ENCODE measurements at regions not wholly inside any gene's neighbourhood (a gene's known extent, or its start where the extent isn't known, plus 50 kb on each side); places are given as distances from the start of the nearest gene placed in this dataset.
"Not testable (repeated sequence)": the region's sequence is repeated elsewhere in the genome, so short reads cannot be mapped to it uniquely, and the experiment has no call there.

GRCh38 chr15:32536507-32537172 is 56.6 kb upstream of the GOLGA8N start:
- DNase-seq: peak; percentile 68

DNA sequence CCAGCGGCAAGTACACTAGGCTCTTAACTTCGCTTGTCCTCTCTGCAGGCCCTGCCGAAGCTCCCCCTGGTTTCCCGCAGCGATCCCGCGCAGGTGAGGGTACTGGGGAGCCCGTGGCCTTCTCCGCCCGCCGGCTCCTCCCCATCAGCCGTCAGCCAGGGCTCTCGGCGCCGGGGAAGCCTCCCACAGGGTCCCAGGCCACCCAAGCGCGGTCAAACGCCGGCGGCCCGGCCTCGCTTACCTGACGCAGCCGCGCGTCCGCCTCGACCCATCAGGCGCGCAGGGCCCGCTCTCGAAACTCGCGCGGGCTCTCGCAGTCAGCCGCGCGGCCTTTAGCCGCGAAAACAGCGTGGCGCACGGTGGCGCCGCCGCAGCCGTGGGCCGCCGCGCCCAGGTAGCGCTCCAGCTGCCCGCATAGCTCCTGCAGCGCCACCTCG is 57.2 kb upstream of the GOLGA8N start:
- DNase-seq: not testable (repeated sequence)

GRCh38 chr15:32535150-32535898 is 57.9 kb upstream of the GOLGA8N start:
- DNase-seq: not testable (repeated sequence)

DNA sequence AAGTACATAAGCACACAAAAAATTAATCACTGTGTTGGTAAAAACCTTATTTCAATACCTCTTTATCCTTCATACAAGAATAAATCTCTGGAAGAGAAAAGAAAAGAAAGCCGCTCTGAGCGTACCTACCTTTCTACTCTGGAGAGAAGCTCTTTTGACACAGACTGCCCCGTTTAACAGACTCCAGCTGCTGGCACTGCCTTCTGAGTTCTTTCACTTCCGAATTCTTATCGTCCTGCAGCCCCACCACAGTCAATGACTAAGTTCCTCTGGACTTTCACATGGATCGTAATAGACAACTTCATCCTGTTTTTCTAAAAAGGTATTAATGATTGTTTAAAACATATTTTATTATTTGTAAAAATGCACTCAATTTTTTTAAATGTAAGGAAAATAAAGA is 67.5 kb upstream of the GOLGA8O start:
- not testable (repeated sequence) for DNase-seq

GRCh38 chr15:32522421-32522820 is 67.0 kb upstream of the GOLGA8O start:
- not testable (repeated sequence) for DNase-seq

GRCh38 chr15:32518976-32519375 is 63.5 kb upstream of the GOLGA8O start:
- DNase-seq: not testable (repeated sequence)

GRCh38 chr15:32518013-32518412 is 62.6 kb upstream of the GOLGA8O start:
- DNase-seq: not testable (repeated sequence)

DNA sequence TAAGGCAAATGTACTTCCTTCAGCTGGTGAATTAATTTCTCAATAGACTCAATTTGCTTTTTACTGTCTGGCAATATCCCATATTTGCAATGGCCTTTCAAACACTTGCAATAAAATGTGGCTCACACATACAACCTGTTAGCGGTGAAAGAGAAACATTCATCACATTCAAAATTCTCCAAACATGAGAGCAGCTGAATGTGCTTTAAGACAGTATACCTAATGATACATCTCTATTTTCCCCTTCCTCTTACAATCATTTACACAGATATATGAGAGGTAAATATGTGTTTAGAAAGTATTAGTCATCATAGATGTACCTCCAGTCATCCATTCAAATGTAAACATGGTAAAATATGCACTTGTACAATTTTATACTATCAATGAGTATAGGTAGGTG is 61.5 kb upstream of the GOLGA8O start:
- DNase-seq: not testable (repeated sequence)

- not testable (repeated sequence) for DNase-seq
Observed at GRCh38 chr15:32513378-32513777, 57.9 kb upstream of the GOLGA8O start.

DNA sequence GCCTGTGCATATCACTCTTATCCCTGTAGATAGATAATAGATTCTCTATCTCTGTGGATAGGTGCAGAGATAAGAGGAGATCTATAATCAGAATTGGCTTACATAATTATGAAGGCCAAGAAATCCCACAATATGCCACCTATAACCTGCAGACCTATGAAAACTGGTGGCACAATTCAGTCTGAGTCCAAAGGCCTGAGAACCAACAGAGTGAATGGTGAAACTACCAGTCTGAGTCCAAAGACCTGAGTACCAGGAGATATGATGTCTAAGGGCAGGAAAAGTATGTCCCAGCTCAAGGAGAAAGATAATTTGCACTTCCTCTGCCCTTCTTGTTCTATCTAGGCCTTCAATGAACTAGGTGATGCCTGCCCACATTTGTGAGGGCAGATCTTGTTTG is 54.6 kb upstream of the GOLGA8O start:
- not testable (repeated sequence) for DNase-seq

DNA sequence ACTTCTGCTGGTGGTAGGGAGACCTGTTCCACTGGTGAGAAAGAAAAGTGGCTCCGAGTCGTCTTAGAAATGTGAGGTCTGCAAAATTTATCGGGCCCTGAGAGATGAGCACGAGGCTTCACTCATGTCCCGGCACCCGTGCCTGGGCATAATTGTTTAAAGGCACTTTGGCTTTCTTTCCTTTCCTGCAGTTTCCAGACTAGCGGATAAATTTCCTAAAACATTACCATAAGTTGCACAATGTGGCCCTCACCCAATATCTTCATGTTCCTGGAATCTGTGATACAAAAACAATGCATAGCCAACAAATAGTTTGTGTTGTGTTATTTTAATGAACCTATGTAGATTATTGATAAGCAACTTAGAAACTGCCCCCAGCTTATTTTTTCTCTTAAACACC is 52.6 kb upstream of the GOLGA8O start:
- DNase-seq: not testable (repeated sequence)

DNA sequence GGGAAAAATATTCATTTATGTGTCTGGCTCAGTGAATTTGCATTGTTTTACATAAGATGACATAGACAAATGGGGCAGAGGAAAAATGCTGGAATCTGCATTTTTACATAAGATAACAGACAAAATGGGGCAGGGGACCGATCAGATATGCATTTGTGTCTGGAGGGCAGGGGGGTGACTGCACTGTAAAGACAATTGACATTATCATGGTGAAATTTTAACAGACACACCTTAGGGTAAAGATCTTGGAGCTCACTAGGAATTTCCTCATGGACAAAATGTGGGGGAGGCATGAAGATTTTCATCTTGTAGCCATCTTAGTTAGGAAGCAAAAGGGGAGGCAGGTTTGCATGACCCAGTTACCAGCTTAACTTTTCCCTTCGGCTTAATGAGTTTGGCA is 51.4 kb upstream of the GOLGA8O start:
- not testable (repeated sequence) for DNase-seq

DNA sequence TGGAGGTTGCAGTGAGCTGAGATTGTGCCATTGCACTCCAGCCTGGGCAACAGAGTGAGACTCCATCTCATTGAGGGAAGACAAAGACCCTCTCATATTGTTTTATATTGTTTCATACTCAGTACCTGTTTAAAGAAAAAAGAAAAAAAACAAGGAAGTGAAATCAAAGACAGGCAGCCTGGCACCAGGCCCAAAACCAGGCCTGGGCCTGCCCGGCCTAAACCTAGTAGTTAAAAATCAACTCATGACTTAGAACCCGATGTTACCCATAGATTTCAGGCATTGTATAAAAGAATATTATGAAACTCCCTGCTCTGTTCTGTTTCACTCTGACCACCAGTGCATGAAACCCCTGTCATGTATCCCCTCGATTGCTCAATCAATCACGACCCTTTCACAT is 50.2 kb upstream of the GOLGA8O start:
- DNase-seq: not testable (repeated sequence)

All from activated T-cell treated with anti-CD3 and anti-CD28 coated beads, Interleukin-2, amount 50 U/mL, for 1 hour (primary cell).